ENCODE measurements at regions not wholly inside any gene's neighbourhood (a gene's known extent, or its start where the extent isn't known, plus 50 kb on each side); places are given as distances from the start of the nearest gene placed in this dataset.

- TF ChIP-seq ATF2 (CRISPR knock-in tag; IDR thresholded peaks at IDR 0.05; ENCODE audit: borderline replicate concordance, low read depth) = no peak
These were observed 280.7 kb upstream of the RAG2 start (continued) for GRCh38 chr11:36878737-36879136.

GRCh38 chr11:36877149-36877548, 279.1 kb upstream of the RAG2 start:
- TF ChIP-seq CTCF (IDR thresholded peaks at IDR 0.05) (no peak), ATF3 (CRISPR knock-in tag; conservative IDR thresholded peaks at IDR 0.05) (no peak), NFATC4 (CRISPR knock-in tag; IDR thresholded peaks at IDR 0.05) (no peak)
- ATAC-seq = no peak
- no peak overlapping the region for H3K4me3 Mint-ChIP-seq

GRCh38 chr11:36876266-36876665, 278.2 kb upstream of the RAG2 start:
- CTCF ChIA-PET = no interaction called here
- H3K27ac Mint-ChIP-seq = no peak overlapping the region
- peaks cover 75% of the 10 kb centered on the region for H3K9me3 Mint-ChIP-seq
- POLR2A ChIA-PET = no interaction called here
- no peaks in the 10 kb centered on the region; the same call in 1 of the 2 replicates for H3K27me3 Mint-ChIP-seq (ENCODE audit: low read depth)
- H3K36me3 Mint-ChIP-seq = peaks cover 59% of the 10 kb centered on the region
- TF ChIP-seq IRF1 (CRISPR knock-in tag; IDR thresholded peaks at IDR 0.05) = no peak
- TF ChIP-seq RELA (CRISPR knock-in tag; IDR thresholded peaks at IDR 0.05; ENCODE audit: borderline replicate concordance) = no peak
- TF ChIP-seq CDX4 (CRISPR knock-in tag; IDR thresholded peaks at IDR 0.05; ENCODE audit: borderline replicate concordance) = no peak
- TF ChIP-seq GTF2I (CRISPR knock-in tag; conservative IDR thresholded peaks at IDR 0.05) = no peak
- no peak for TF ChIP-seq TEAD1 (CRISPR knock-in tag; IDR thresholded peaks at IDR 0.05)
- TF ChIP-seq JUN (CRISPR knock-in tag; IDR thresholded peaks at IDR 0.05) = no peak
- no peak for TF ChIP-seq ZNF425 (CRISPR knock-in tag; conservative IDR thresholded peaks at IDR 0.05)
- TF ChIP-seq TP53 (CRISPR knock-in tag; IDR thresholded peaks at IDR 0.05) = no peak
- TF ChIP-seq ESRRA (CRISPR knock-in tag; IDR thresholded peaks at IDR 0.05; ENCODE audit: borderline replicate concordance) = no peak
- no peak for TF ChIP-seq E2F5 (CRISPR knock-in tag; IDR thresholded peaks at IDR 0.05)
- TF ChIP-seq HMGXB4 (CRISPR knock-in tag; IDR thresholded peaks at IDR 0.05) = no peak
- no peak for TF ChIP-seq ZNF219 (CRISPR knock-in tag; IDR thresholded peaks at IDR 0.05; ENCODE audit: borderline replicate concordance)
- no peak for TF ChIP-seq FOXP1 (CRISPR knock-in tag; IDR thresholded peaks at IDR 0.05; ENCODE audit: borderline replicate concordance)
- no peak for TF ChIP-seq FOXJ3 (CRISPR knock-in tag; IDR thresholded peaks at IDR 0.05; ENCODE audit: borderline replicate concordance)
- TF ChIP-seq E2F1 (CRISPR knock-in tag; IDR thresholded peaks at IDR 0.05) = no peak
- no peak for TF ChIP-seq NR1H2 (CRISPR knock-in tag; IDR thresholded peaks at IDR 0.05)
- TF ChIP-seq ZNF263 (CRISPR knock-in tag; IDR thresholded peaks at IDR 0.05; ENCODE audit: low read depth) = no peak
- no peaks in the 10 kb centered on the region for H3K4me1 Mint-ChIP-seq
- no peak overlapping the region for H3K4me3 Mint-ChIP-seq
- no peak for ATAC-seq
- DNase-seq (ENCODE audit: low spot score) = no peak

More at GRCh38 chr11:36877149-36877548, 279.1 kb upstream of the RAG2 start:
- Mint-ChIP-seq H3K9me3 (peaks cover 75% of the 10 kb centered on the region), H3K4me1 (no peaks in the 10 kb centered on the region), H3K36me3 (peaks cover 61% of the 10 kb centered on the region), H3K27ac (no peak overlapping the region), H3K27me3 (ENCODE audit: low read depth) (no peaks in the 10 kb centered on the region; the same call in 1 of the 2 replicates)
- POLR2A ChIA-PET = no interaction called here
- DNase-seq (ENCODE audit: low spot score) = no peak
- CTCF ChIA-PET = no interaction called here

All from WTC11 (cell line).